Esophagus muscularis mucosa (tissue), 4 donors: ENCODE measurements at regions not wholly inside any gene's neighbourhood (a gene's known extent, or its start where the extent isn't known, plus 50 kb on each side); places are given as distances from the start of the nearest gene placed in this dataset.

Experiments
- DNase-seq: peaks from one replicate; pipeline ENCODE4 v3.0.0-alpha.2; 2017; ENCODE audit errors: extremely low spot score
- H3K27ac ChIP-seq, 4 donors: fragments of 200-600 bp; sonication (generic); replicated peaks in 1 of 4; 1 replicate in 3 of 4; 2 replicates in 1 of 4; pipeline ENCODE4 v1.5.1; 2016 to 2019; ENCODE audit warnings: mild to moderate bottlenecking in 1 of 4
- H3K27me3 ChIP-seq, 4 donors: fragments of 200-600 bp; sonication (generic); one replicate each; pipeline versions ENCODE4 v1.5.1 to v1.6.0; 2016 to 2019
- H3K36me3 ChIP-seq, 4 donors: fragments of 200-600 bp; sonication (generic); one replicate each; pipeline ENCODE4 v1.5.1; 2016 to 2019
- H3K4me1 ChIP-seq, 4 donors: fragments of 200-600 bp; sonication (generic); one replicate each; pipeline ENCODE4 v1.5.1; 2016 to 2019
- H3K4me3 ChIP-seq, 4 donors: fragments of 200-600 bp; sonication (generic); 1 replicate in 2 of 4; 2 replicates in 2 of 4; pipeline ENCODE4 v1.5.1; 2016 to 2019; ENCODE audit warnings: mild to moderate bottlenecking in 4 of 4, moderate library complexity in 1 of 4
- H3K9me3 ChIP-seq, 4 donors: fragments of 200-600 bp; sonication (generic); 1 replicate in 3 of 4; 2 replicates in 1 of 4; pipeline ENCODE4 v1.5.1; 2016 to 2019
- EP300 ChIP-seq: sonication (generic); formaldehyde crosslinking; IDR thresholded peaks from one replicate; pipeline ENCODE4 v1.6.1; 2017; ENCODE audit warnings: antibody characterized with exemption
- POLR2A ChIP-seq: fragments of 450-650 bp; IDR thresholded peaks from one replicate; pipeline ENCODE4 v1.6.1; 2017; ENCODE audit warnings: antibody characterized with exemption, moderate library complexity, mild to moderate bottlenecking, low read depth
- POLR2AphosphoS5 ChIP-seq, 2 donors: sonication (generic); formaldehyde crosslinking; IDR thresholded peaks; one replicate each; pipeline ENCODE4 v1.6.1; 2017; ENCODE audit warnings: antibody characterized with exemption in 2 of 2
- WGBS: methylation state at CpG from one replicate; pipeline ENCODE4 v1.1.5; 2018; 5-methylcytosine and 5-hydroxymethylcytosine counted together
- intact Hi-C: fragments of 100-400 bp; cut with DNase I; formaldehyde crosslinking; loops from one replicate; pipeline ENCODE4 v1.15.1; 2023
- TF ChIP-seq, protein P1 (sequence below), 3 experiments: fragments of 200-600 bp in 2 of 3; fragments of 450-650 bp in 1 of 3; sonication (generic) in 2 of 3; IDR thresholded peaks; one replicate each; pipeline ENCODE4 v1.5.1; 2017 to 2019; ENCODE audit warnings: antibody characterized with exemption in 3 of 3, mild to moderate bottlenecking in 2 of 3, moderate library complexity in 1 of 3

DNA sequence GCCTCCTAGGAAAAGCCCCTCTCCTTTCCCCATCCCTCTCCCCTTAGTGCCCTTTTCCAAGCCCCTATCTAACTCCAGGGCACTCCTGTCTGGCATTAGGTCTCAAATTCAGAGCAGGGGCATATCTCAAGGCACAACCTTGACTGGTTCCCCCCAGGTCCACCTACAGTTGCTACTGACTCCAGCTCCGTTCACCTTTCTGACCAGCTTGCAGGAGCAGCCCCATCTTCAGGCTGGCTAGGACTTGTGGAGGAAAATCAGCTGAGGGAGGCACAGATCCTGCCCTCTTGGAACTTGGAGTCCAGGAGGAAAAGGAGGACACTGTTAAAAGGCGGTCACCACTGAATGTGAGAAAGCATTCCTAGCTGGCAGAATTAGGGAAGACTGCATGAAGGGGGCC lies 152.4 kb downstream of the ZFP36L2 start:
- Histone ChIP-seq H3K4me3 (no peak overlapping the region), H3K36me3 (no peaks in the 10 kb centered on the region), H3K27ac (peak overlapping the region; percentile 69 to 87 (median 79)), H3K9me3 (no peaks in the 10 kb centered on the region), H3K27me3 (no peaks in the 10 kb centered on the region), H3K4me1 (peaks cover 68 to 73% (median 70%) of the 10 kb centered on the region in 4 donors)
- TF ChIP-seq POLR2AphosphoS5 (IDR thresholded peaks at IDR 0.05) (no peak), EP300 (no peak), POLR2A (no peak)
- TF ChIP-seq, protein P1, sequence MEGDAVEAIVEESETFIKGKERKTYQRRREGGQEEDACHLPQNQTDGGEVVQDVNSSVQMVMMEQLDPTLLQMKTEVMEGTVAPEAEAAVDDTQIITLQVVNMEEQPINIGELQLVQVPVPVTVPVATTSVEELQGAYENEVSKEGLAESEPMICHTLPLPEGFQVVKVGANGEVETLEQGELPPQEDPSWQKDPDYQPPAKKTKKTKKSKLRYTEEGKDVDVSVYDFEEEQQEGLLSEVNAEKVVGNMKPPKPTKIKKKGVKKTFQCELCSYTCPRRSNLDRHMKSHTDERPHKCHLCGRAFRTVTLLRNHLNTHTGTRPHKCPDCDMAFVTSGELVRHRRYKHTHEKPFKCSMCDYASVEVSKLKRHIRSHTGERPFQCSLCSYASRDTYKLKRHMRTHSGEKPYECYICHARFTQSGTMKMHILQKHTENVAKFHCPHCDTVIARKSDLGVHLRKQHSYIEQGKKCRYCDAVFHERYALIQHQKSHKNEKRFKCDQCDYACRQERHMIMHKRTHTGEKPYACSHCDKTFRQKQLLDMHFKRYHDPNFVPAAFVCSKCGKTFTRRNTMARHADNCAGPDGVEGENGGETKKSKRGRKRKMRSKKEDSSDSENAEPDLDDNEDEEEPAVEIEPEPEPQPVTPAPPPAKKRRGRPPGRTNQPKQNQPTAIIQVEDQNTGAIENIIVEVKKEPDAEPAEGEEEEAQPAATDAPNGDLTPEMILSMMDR (IDR thresholded peaks at IDR 0.05), result no peak
- DNase-seq, result no peak
- 93% methylated on average over 2 of the region's 2 CpGs for WGBS
- intact Hi-C loops, result no loop called here

DNA sequence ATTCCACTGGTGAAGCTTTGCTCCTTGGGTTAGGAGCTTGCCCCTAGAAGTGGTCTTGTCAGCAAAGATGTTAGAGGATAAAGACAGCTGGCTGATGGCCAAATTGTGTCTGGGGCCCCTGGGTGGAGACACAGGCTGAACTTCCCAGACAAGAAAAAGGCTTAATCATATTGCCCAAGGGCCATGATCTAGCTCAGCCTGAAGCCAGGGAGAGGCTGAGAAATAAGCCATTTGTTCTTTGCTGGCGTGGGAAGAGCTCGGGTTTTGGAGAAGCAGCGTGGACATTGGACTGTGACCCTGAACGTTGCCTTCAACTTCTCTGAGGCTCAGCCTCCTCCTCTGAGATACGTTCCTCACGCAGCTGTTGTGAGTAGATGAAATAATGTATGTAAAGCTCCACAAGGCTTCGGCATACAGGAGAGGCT lies 153.0 kb downstream of the ZFP36L2 start:
- Histone ChIP-seq H3K27me3 (no peaks in the 10 kb centered on the region), H3K4me3 (no peak overlapping the region), H3K36me3 (no peaks in the 10 kb centered on the region), H3K9me3 (no peaks in the 10 kb centered on the region), H3K4me1 (peaks cover 68 to 74% (median 70%) of the 10 kb centered on the region in 4 donors), H3K27ac (peak overlapping the region; percentile 69 to 87 (median 79))
- no peak for DNase-seq
- TF ChIP-seq EP300 (no peak), POLR2AphosphoS5 (IDR thresholded peaks at IDR 0.05) (peak in 1 of 2 donors; percentile 56), POLR2A (no peak)
- TF ChIP-seq, protein P1 (IDR thresholded peaks at IDR 0.05), result no peak
- intact Hi-C loops, result no loop called here
- WGBS, result 60% methylated on average over 7 of the region's 7 CpGs

DNA sequence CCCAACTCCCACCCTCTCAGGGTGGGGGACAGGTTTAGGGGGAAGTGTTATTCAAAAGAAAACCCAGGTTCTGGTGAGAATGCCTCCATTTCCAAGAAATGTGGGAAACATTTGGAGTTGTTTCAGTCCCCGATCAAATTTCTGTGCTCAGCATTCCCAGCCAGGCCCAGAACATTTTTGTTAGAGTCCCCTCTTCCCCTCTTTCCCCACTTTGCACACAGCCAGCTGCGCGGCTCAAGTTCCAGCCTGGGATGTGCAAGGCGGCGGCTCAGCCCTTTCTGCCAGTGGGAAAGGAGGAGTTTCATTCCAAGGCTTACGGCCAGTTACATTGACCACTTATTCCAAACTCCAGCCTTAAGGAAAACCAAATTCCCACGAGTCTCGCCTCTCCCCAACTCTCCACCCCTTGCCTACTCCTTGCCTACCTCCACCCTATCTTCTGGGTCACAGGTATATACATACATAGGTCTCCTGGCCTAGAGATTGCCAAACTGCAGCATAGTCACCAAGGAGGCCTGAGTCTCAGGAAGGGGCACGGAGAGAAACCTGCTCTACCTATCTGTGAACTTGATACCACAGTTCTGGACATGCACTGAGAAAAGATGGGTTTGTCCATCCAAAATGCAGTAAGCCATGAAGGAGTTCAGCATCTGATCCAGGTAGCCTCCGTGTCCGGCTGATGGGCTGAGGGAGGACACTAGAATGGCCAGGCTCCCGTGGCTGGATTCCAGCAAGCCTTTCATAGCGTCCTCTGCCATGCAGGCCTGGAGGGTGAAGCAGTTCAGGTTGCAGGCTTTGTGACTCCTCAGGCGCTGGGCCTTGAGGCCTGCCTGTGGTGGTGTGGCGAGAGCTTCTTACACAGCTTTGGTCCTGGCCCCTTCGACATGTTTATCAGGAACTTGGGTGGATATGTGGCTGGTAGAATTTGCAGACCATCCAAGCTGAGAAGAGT lies 154.5 kb downstream of the ZFP36L2 start:
- Histone ChIP-seq H3K36me3 (no peaks in the 10 kb centered on the region), H3K9me3 (no peaks in the 10 kb centered on the region), H3K4me3 (no peak overlapping the region), H3K27me3 (no peaks in the 10 kb centered on the region), H3K4me1 (peaks cover 68 to 74% (median 69%) of the 10 kb centered on the region in 4 donors), H3K27ac (peak overlapping the region; percentile 57 to 67 (median 66))
- peak in 1 of 2 donors; percentile 16 for TF ChIP-seq POLR2AphosphoS5 (IDR thresholded peaks at IDR 0.05)
- TF ChIP-seq, protein P1 (IDR thresholded peaks at IDR 0.05), result no peak
- intact Hi-C loops, result no loop called here
- 76% methylated on average over 12 of the region's 16 CpGs for WGBS
- no peak for DNase-seq

DNA sequence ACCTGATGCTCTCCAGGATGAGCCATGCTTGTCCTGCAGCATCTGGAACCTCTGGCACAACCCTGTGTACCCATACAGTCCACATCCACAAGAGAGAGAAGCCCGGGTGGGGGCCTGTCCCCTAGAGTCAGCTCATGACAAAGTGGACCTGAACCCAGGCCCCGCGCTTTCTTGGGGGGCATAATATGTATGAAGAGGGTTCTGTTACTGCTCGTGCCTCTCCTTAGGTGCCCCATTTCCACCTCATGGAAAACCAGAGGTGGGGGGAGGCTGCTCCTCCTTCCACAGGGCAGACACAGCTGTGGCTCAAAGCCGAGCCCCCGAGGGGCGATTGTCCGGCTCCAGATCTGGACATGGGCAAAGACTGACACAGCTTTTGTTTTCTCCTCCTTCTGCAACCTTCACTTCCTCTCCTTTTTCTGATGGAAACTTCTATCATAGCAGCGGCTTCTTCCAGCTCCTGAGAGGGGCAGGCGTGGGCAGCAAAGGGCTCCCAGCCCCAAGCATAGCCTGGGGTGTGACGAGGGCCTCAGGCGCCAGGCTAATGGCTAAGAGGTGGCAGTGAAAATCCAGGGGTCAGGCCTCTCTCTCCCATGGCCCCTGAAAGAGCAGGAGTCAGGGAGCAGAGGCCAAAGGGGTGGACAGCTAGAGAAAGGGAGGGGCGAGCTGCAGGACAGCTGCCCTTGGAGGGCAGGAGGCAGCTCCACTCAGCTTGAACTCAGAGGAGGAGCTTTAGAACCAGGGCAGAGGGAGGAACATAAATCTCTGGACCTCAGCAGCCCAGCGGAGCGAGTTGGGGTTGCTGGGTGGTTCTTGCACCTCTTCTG lies 155.5 kb downstream of the ZFP36L2 start:
- intact Hi-C loops, result no loop called here
- TF ChIP-seq POLR2A (no peak), POLR2AphosphoS5 (IDR thresholded peaks at IDR 0.05) (no peak), EP300 (no peak)
- TF ChIP-seq, protein P1 (IDR thresholded peaks at IDR 0.05), result no peak
- no peak for DNase-seq
- WGBS, result 89% methylated on average over 15 of the region's 15 CpGs
- Histone ChIP-seq H3K36me3 (no peaks in the 10 kb centered on the region), H3K27me3 (no peaks in the 10 kb centered on the region), H3K9me3 (no peaks in the 10 kb centered on the region), H3K4me3 (no peak overlapping the region), H3K27ac (peak overlapping the region; percentile 49 to 67 (median 66)), H3K4me1 (peaks cover 59 to 64% (median 61%) of the 10 kb centered on the region in 4 donors)
